Stimulated activated CD4-positive, alpha-beta T cell treated with anti-CD3 and anti-CD28 coated beads, Interleukin-2, amount 100 ng/mL, for 48 hours (primary cell): ENCODE measurements at regions not wholly inside any gene's neighbourhood (a gene's known extent, or its start where the extent isn't known, plus 50 kb on each side); places are given as distances from the start of the nearest gene placed in this dataset.
A peak's percentile ranks its signal among the peaks of the same experiment; 100 is the strongest.

Experiments
- DNase-seq, 2 donors: peaks; one replicate each; pipeline ENCODE4 v3.0.0-alpha.2; 2020

- peak in 1 of 2 donors; percentile 16 for DNase-seq
Observed at GRCh38 chr13:74040200-74040599, 94.0 kb downstream of the KLF12 start.

GRCh38 chr13:74039667-74040066, 94.5 kb downstream of the KLF12 start:
- DNase-seq = no peak

- DNase-seq = no peak
Observed at GRCh38 chr13:74039154-74039553, 95.0 kb downstream of the KLF12 start.

- DNase-seq = no peak
Observed at GRCh38 chr13:74037762-74038161, 96.4 kb downstream of the KLF12 start.

GRCh38 chr13:74036373-74036772, 97.8 kb downstream of the KLF12 start:
- DNase-seq = no peak

GRCh38 chr13:74035896-74036295, 98.3 kb downstream of the KLF12 start:
- DNase-seq = no peak

GRCh38 chr13:74032325-74032724, 101.9 kb downstream of the KLF12 start:
- no peak for DNase-seq

- DNase-seq = no peak
Observed at GRCh38 chr13:74027161-74027779, 106.9 kb downstream of the KLF12 start.

- peak; percentile 40 to 41 for DNase-seq
Observed at GRCh38 chr13:74026753-74027152, 107.5 kb downstream of the KLF12 start.

- DNase-seq = no peak
Observed at GRCh38 chr13:74025369-74025768, 108.8 kb downstream of the KLF12 start.

- DNase-seq = no peak
Observed at GRCh38 chr13:74024856-74025255, 109.3 kb downstream of the KLF12 start.

GRCh38 chr13:74024314-74024713, 109.9 kb downstream of the KLF12 start:
- no peak for DNase-seq

- no peak for DNase-seq
Observed at GRCh38 chr13:74023484-74023883, 110.7 kb downstream of the KLF12 start.

- DNase-seq = no peak
Observed at GRCh38 chr13:74021505-74021904, 112.7 kb downstream of the KLF12 start.

GRCh38 chr13:74018062-74018431, 116.2 kb downstream of the KLF12 start:
- no peak for DNase-seq

GRCh38 chr13:74017301-74018061, 116.7 kb downstream of the KLF12 start:
- no peak for DNase-seq

- DNase-seq = no peak
Observed at GRCh38 chr13:74015137-74015536, 119.1 kb downstream of the KLF12 start.

GRCh38 chr13:74009100-74009668, 125.0 kb downstream of the KLF12 start:
- DNase-seq = no peak

GRCh38 chr13:74006666-74007065, 127.5 kb downstream of the KLF12 start:
- no peak for DNase-seq

GRCh38 chr13:74005320-74006157, 128.7 kb downstream of the KLF12 start:
- no peak for DNase-seq

- DNase-seq = no peak
Observed at GRCh38 chr13:74004109-74004508, 130.1 kb downstream of the KLF12 start.

- no peak for DNase-seq
Observed at GRCh38 chr13:74003374-74003773, 130.8 kb downstream of the KLF12 start.

GRCh38 chr13:74000876-74001275, 133.3 kb downstream of the KLF12 start:
- DNase-seq = no peak
